ENCODE measurements at regions not wholly inside any gene's neighbourhood (a gene's known extent, or its start where the extent isn't known, plus 50 kb on each side); places are given as distances from the start of the nearest gene placed in this dataset.

GRCh38 chr2:83596592-83597282 is 862.3 kb downstream of the SUCLG1 start:
- no peaks in the 10 kb centered on the region for H3K36me3 Mint-ChIP-seq (ENCODE audit: insufficient read depth in 2 of 2)
- H3K27ac Mint-ChIP-seq, result no peak overlapping the region
- H3K27me3 Mint-ChIP-seq (ENCODE audit: low read depth), result no peaks in the 10 kb centered on the region
- H3K4me3 Mint-ChIP-seq, result no peak overlapping the region
- no peaks in the 10 kb centered on the region for H3K4me1 Mint-ChIP-seq (ENCODE audit: low read depth)
- ATAC-seq (replicated peaks in 1 of 2) (no peak), DNase-seq (no peak)
- peaks cover 2 to 3% of the 10 kb centered on the region in 2 donors for H3K9me3 Mint-ChIP-seq

GRCh38 chr2:83595926-83596325 is 863.2 kb downstream of the SUCLG1 start:
- H3K9me3 Mint-ChIP-seq, result peaks cover 2 to 3% of the 10 kb centered on the region in 2 donors
- DNase-seq, result no peak
- H3K27ac Mint-ChIP-seq, result no peak overlapping the region
- no peaks in the 10 kb centered on the region for H3K36me3 Mint-ChIP-seq (ENCODE audit: insufficient read depth in 2 of 2)
- no peaks in the 10 kb centered on the region for H3K4me1 Mint-ChIP-seq (ENCODE audit: low read depth)
- no peak overlapping the region for H3K4me3 Mint-ChIP-seq
- ATAC-seq (replicated peaks in 1 of 2), result no peak
- no peaks in the 10 kb centered on the region for H3K27me3 Mint-ChIP-seq (ENCODE audit: low read depth)

GRCh38 chr2:83595121-83595690 is 863.9 kb downstream of the SUCLG1 start:
- Mint-ChIP-seq H3K9me3 (peaks cover 2 to 4% of the 10 kb centered on the region in 2 donors), H3K4me1 (ENCODE audit: low read depth) (no peaks in the 10 kb centered on the region), H3K4me3 (no peak overlapping the region), H3K27ac (no peak overlapping the region), H3K36me3 (ENCODE audit: insufficient read depth in 2 of 2) (no peaks in the 10 kb centered on the region), H3K27me3 (ENCODE audit: low read depth) (no peaks in the 10 kb centered on the region)
- no peak for DNase-seq
- no peak for ATAC-seq (replicated peaks in 1 of 2)

GRCh38 chr2:83594241-83595120 is 864.6 kb downstream of the SUCLG1 start:
- peaks cover 0 to 4% of the 10 kb centered on the region in 2 donors for H3K9me3 Mint-ChIP-seq
- no peaks in the 10 kb centered on the region for H3K36me3 Mint-ChIP-seq (ENCODE audit: insufficient read depth in 2 of 2)
- no peak overlapping the region for H3K27ac Mint-ChIP-seq
- H3K4me3 Mint-ChIP-seq, result no peak overlapping the region
- H3K27me3 Mint-ChIP-seq (ENCODE audit: low read depth), result no peaks in the 10 kb centered on the region
- no peaks in the 10 kb centered on the region for H3K4me1 Mint-ChIP-seq (ENCODE audit: low read depth)
- DNase-seq (no peak), ATAC-seq (replicated peaks in 1 of 2) (no peak)

- H3K36me3 Mint-ChIP-seq (ENCODE audit: insufficient read depth in 2 of 2), result no peaks in the 10 kb centered on the region
These were observed 871.8 kb downstream of the SUCLG1 start for GRCh38 chr2:83587309-83587708.

GRCh38 chr2:83585250-83585649 is 873.8 kb downstream of the SUCLG1 start:
- ATAC-seq (replicated peaks in 1 of 2) (no peak), DNase-seq (no peak)
- Mint-ChIP-seq H3K27me3 (ENCODE audit: low read depth) (no peaks in the 10 kb centered on the region), H3K4me1 (ENCODE audit: low read depth) (no peaks in the 10 kb centered on the region), H3K27ac (no peak overlapping the region), H3K9me3 (peaks cover 0 to 2% of the 10 kb centered on the region in 2 donors), H3K36me3 (ENCODE audit: insufficient read depth in 2 of 2) (no peaks in the 10 kb centered on the region), H3K4me3 (no peak overlapping the region)

More at GRCh38 chr2:83587309-83587708, 871.8 kb downstream of the SUCLG1 start:
- no peak overlapping the region for H3K27ac Mint-ChIP-seq
- no peak overlapping the region for H3K4me3 Mint-ChIP-seq
- H3K9me3 Mint-ChIP-seq, result peaks cover 1 to 2% of the 10 kb centered on the region in 2 donors
- no peak for DNase-seq
- no peak for ATAC-seq (replicated peaks in 1 of 2)
- no peaks in the 10 kb centered on the region for H3K27me3 Mint-ChIP-seq (ENCODE audit: low read depth)
- no peaks in the 10 kb centered on the region for H3K4me1 Mint-ChIP-seq (ENCODE audit: low read depth)

- Mint-ChIP-seq H3K27me3 (ENCODE audit: low read depth) (no peaks in the 10 kb centered on the region), H3K4me1 (ENCODE audit: low read depth) (no peaks in the 10 kb centered on the region), H3K9me3 (peaks cover 0 to 2% of the 10 kb centered on the region in 2 donors), H3K36me3 (ENCODE audit: insufficient read depth in 2 of 2) (no peaks in the 10 kb centered on the region), H3K27ac (no peak overlapping the region), H3K4me3 (no peak overlapping the region)
- ATAC-seq (replicated peaks in 1 of 2) (no peak), DNase-seq (no peak)
These were observed 874.4 kb downstream of the SUCLG1 start for GRCh38 chr2:83584672-83585071.

- no peaks in the 10 kb centered on the region for H3K4me1 Mint-ChIP-seq (ENCODE audit: low read depth)
- H3K4me3 Mint-ChIP-seq, result no peak overlapping the region
- H3K9me3 Mint-ChIP-seq, result no peaks in the 10 kb centered on the region
- no peaks in the 10 kb centered on the region for H3K27me3 Mint-ChIP-seq (ENCODE audit: low read depth)
- H3K27ac Mint-ChIP-seq, result no peak overlapping the region
- DNase-seq (no peak), ATAC-seq (replicated peaks in 1 of 2) (no peak)
- H3K36me3 Mint-ChIP-seq (ENCODE audit: insufficient read depth in 2 of 2), result no peaks in the 10 kb centered on the region
These were observed 876.5 kb downstream of the SUCLG1 start for GRCh38 chr2:83582589-83582988.

- Mint-ChIP-seq H3K36me3 (ENCODE audit: insufficient read depth in 2 of 2) (no peaks in the 10 kb centered on the region), H3K27ac (no peak overlapping the region), H3K4me3 (no peak overlapping the region), H3K4me1 (ENCODE audit: low read depth) (no peaks in the 10 kb centered on the region), H3K9me3 (no peaks in the 10 kb centered on the region), H3K27me3 (ENCODE audit: low read depth) (no peaks in the 10 kb centered on the region)
- ATAC-seq (replicated peaks in 1 of 2) (no peak), DNase-seq (no peak)
These were observed 879.6 kb downstream of the SUCLG1 start for GRCh38 chr2:83579507-83579906.

- ATAC-seq (replicated peaks in 1 of 2) (no peak), DNase-seq (no peak)
- H3K9me3 Mint-ChIP-seq, result no peaks in the 10 kb centered on the region
- no peaks in the 10 kb centered on the region for H3K36me3 Mint-ChIP-seq (ENCODE audit: insufficient read depth in 2 of 2)
- H3K4me3 Mint-ChIP-seq, result no peak overlapping the region
- H3K27me3 Mint-ChIP-seq (ENCODE audit: low read depth), result no peaks in the 10 kb centered on the region
- no peak overlapping the region for H3K27ac Mint-ChIP-seq
- H3K4me1 Mint-ChIP-seq (ENCODE audit: low read depth), result no peaks in the 10 kb centered on the region
These were observed 880.7 kb downstream of the SUCLG1 start for GRCh38 chr2:83578405-83578804.

- no peak for DNase-seq
- Mint-ChIP-seq H3K27ac (no peak overlapping the region), H3K27me3 (ENCODE audit: low read depth) (no peaks in the 10 kb centered on the region), H3K9me3 (peaks cover 0 to 3% of the 10 kb centered on the region in 2 donors), H3K36me3 (ENCODE audit: insufficient read depth in 2 of 2) (no peaks in the 10 kb centered on the region), H3K4me3 (no peak overlapping the region), H3K4me1 (ENCODE audit: low read depth) (no peaks in the 10 kb centered on the region)
- ATAC-seq (replicated peaks in 1 of 2), result no peak
These were observed 884.5 kb downstream of the SUCLG1 start for GRCh38 chr2:83574614-83575013.

GRCh38 chr2:83573060-83573459 is 886.0 kb downstream of the SUCLG1 start:
- no peaks in the 10 kb centered on the region for H3K4me1 Mint-ChIP-seq (ENCODE audit: low read depth)
- ATAC-seq (replicated peaks in 1 of 2) (no peak), DNase-seq (no peak)
- H3K9me3 Mint-ChIP-seq, result peaks cover 0 to 3% of the 10 kb centered on the region in 2 donors
- H3K4me3 Mint-ChIP-seq, result no peak overlapping the region
- no peaks in the 10 kb centered on the region for H3K36me3 Mint-ChIP-seq (ENCODE audit: insufficient read depth in 2 of 2)
- no peaks in the 10 kb centered on the region for H3K27me3 Mint-ChIP-seq (ENCODE audit: low read depth)
- H3K27ac Mint-ChIP-seq, result no peak overlapping the region

GRCh38 chr2:83572400-83572799 is 886.7 kb downstream of the SUCLG1 start:
- Mint-ChIP-seq H3K9me3 (peaks cover 0 to 3% of the 10 kb centered on the region in 2 donors), H3K27me3 (ENCODE audit: low read depth) (no peaks in the 10 kb centered on the region), H3K27ac (no peak overlapping the region), H3K4me3 (no peak overlapping the region), H3K36me3 (ENCODE audit: insufficient read depth in 2 of 2) (no peaks in the 10 kb centered on the region), H3K4me1 (ENCODE audit: low read depth) (no peaks in the 10 kb centered on the region)
- no peak for DNase-seq
- no peak for ATAC-seq (replicated peaks in 1 of 2)
